ENCODE measurements at regions not wholly inside any gene's neighbourhood (a gene's known extent, or its start where the extent isn't known, plus 50 kb on each side); places are given as distances from the start of the nearest gene placed in this dataset.
"Not testable (repeated sequence)": the region's sequence is repeated elsewhere in the genome, so short reads cannot be mapped to it uniquely, and the experiment has no call there.

- H3K9ac ChIP-seq (ENCODE audit: low read length); H3K79me2 ChIP-seq (ENCODE audit: low read length); H3K4me3 ChIP-seq (ENCODE audit: low read length); H2AFZ ChIP-seq (ENCODE audit: low read length); H4K20me1 ChIP-seq (ENCODE audit: insufficient read depth, low read depth, low read length); H3K4me1 ChIP-seq (ENCODE audit: low read length); DNase-seq; H3K36me3 ChIP-seq (ENCODE audit: insufficient read depth, low read length); H3K9me3 ChIP-seq (ENCODE audit: low read length); H3K9me2 ChIP-seq (replicated peaks; ENCODE audit: insufficient read depth, low read length); H3K27me3 ChIP-seq (ENCODE audit: low read length); H3K4me2 ChIP-seq (ENCODE audit: low read depth, low read length, poor library complexity, severe bottlenecking); H3K27ac ChIP-seq (ENCODE audit: low read length): not testable (repeated sequence)
These were observed 593.9 kb upstream of the CDH10 start for GRCh38 chr5:25238720-25239119.

GRCh38 chr5:25224316-25224982 lies 579.7 kb upstream of the CDH10 start:
- Histone ChIP-seq H3K4me1 (ENCODE audit: low read length) (no peaks in the 10 kb centered on the region), H3K9me2 (replicated peaks; ENCODE audit: insufficient read depth, low read length) (no peaks in the 10 kb centered on the region), H4K20me1 (ENCODE audit: insufficient read depth, low read depth, low read length) (no peaks in the 10 kb centered on the region), H3K4me2 (ENCODE audit: low read depth, low read length, poor library complexity, severe bottlenecking) (no peak overlapping the region), H3K36me3 (ENCODE audit: insufficient read depth, low read length) (no peaks in the 10 kb centered on the region), H3K4me3 (ENCODE audit: low read length) (no peak overlapping the region), H3K79me2 (ENCODE audit: low read length) (no peaks in the 10 kb centered on the region), H3K27ac (ENCODE audit: low read length) (no peak overlapping the region), H3K27me3 (ENCODE audit: low read length) (no peaks in the 10 kb centered on the region), H2AFZ (ENCODE audit: low read length) (no peak overlapping the region), H3K9ac (ENCODE audit: low read length) (no peak overlapping the region), H3K9me3 (ENCODE audit: low read length) (no peaks in the 10 kb centered on the region; the same call in 1 of the 2 replicates)
- no peak for DNase-seq

GRCh38 chr5:25199902-25200301 lies 555.1 kb upstream of the CDH10 start:
- not testable (repeated sequence) for H2AFZ ChIP-seq (ENCODE audit: low read length); H3K9me3 ChIP-seq (ENCODE audit: low read length); H3K79me2 ChIP-seq (ENCODE audit: low read length); H3K4me1 ChIP-seq (ENCODE audit: low read length); H3K27ac ChIP-seq (ENCODE audit: low read length); H3K4me3 ChIP-seq (ENCODE audit: low read length); H3K9ac ChIP-seq (ENCODE audit: low read length); H3K36me3 ChIP-seq (ENCODE audit: insufficient read depth, low read length); H4K20me1 ChIP-seq (ENCODE audit: insufficient read depth, low read depth, low read length); DNase-seq; H3K4me2 ChIP-seq (ENCODE audit: low read depth, low read length, poor library complexity, severe bottlenecking); H3K27me3 ChIP-seq (ENCODE audit: low read length); H3K9me2 ChIP-seq (replicated peaks; ENCODE audit: insufficient read depth, low read length)

- H3K4me2 ChIP-seq (ENCODE audit: low read depth, low read length, poor library complexity, severe bottlenecking), result no peak overlapping the region
- H3K27ac ChIP-seq (ENCODE audit: low read length), result no peak overlapping the region
- no peak overlapping the region for H3K4me3 ChIP-seq (ENCODE audit: low read length)
- no peaks in the 10 kb centered on the region for H3K79me2 ChIP-seq (ENCODE audit: low read length)
- H3K27me3 ChIP-seq (ENCODE audit: low read length), result no peaks in the 10 kb centered on the region
- no peaks in the 10 kb centered on the region for H4K20me1 ChIP-seq (ENCODE audit: insufficient read depth, low read depth, low read length)
- no peak overlapping the region for H3K9ac ChIP-seq (ENCODE audit: low read length)
- DNase-seq, result no peak
- H2AFZ ChIP-seq (ENCODE audit: low read length), result no peak overlapping the region
- H3K9me2 ChIP-seq (replicated peaks; ENCODE audit: insufficient read depth, low read length), result no peaks in the 10 kb centered on the region
- peaks cover 14% of the 10 kb centered on the region; the same call in 1 of the 2 replicates for H3K9me3 ChIP-seq (ENCODE audit: low read length)
- H3K36me3 ChIP-seq (ENCODE audit: insufficient read depth, low read length), result no peaks in the 10 kb centered on the region
- no peaks in the 10 kb centered on the region for H3K4me1 ChIP-seq (ENCODE audit: low read length)
These were observed 545.8 kb upstream of the CDH10 start for GRCh38 chr5:25190521-25191000.

- H3K4me1 ChIP-seq (ENCODE audit: low read length), result no peaks in the 10 kb centered on the region
- H3K9ac ChIP-seq (ENCODE audit: low read length), result no peak overlapping the region
- no peak overlapping the region for H3K4me2 ChIP-seq (ENCODE audit: low read depth, low read length, poor library complexity, severe bottlenecking)
- H3K79me2 ChIP-seq (ENCODE audit: low read length), result no peaks in the 10 kb centered on the region
- H3K4me3 ChIP-seq (ENCODE audit: low read length), result no peak overlapping the region
- H2AFZ ChIP-seq (ENCODE audit: low read length), result no peak overlapping the region
- peaks cover 10% of the 10 kb centered on the region; the same call in 1 of the 2 replicates for H3K9me3 ChIP-seq (ENCODE audit: low read length)
- H3K27ac ChIP-seq (ENCODE audit: low read length), result no peak overlapping the region
- no peak for DNase-seq
- no peaks in the 10 kb centered on the region for H3K9me2 ChIP-seq (replicated peaks; ENCODE audit: insufficient read depth, low read length)
- no peaks in the 10 kb centered on the region for H3K27me3 ChIP-seq (ENCODE audit: low read length)
- H3K36me3 ChIP-seq (ENCODE audit: insufficient read depth, low read length), result no peaks in the 10 kb centered on the region
- no peaks in the 10 kb centered on the region for H4K20me1 ChIP-seq (ENCODE audit: insufficient read depth, low read depth, low read length)
These were observed 536.5 kb upstream of the CDH10 start for GRCh38 chr5:25181249-25181648.

- DNase-seq; H2AFZ ChIP-seq (ENCODE audit: low read length); H3K27ac ChIP-seq (ENCODE audit: low read length); H3K4me1 ChIP-seq (ENCODE audit: low read length); H3K9me3 ChIP-seq (ENCODE audit: low read length); H3K4me2 ChIP-seq (ENCODE audit: low read depth, low read length, poor library complexity, severe bottlenecking); H3K36me3 ChIP-seq (ENCODE audit: insufficient read depth, low read length); H3K9ac ChIP-seq (ENCODE audit: low read length); H3K79me2 ChIP-seq (ENCODE audit: low read length); H4K20me1 ChIP-seq (ENCODE audit: insufficient read depth, low read depth, low read length); H3K4me3 ChIP-seq (ENCODE audit: low read length); H3K27me3 ChIP-seq (ENCODE audit: low read length); H3K9me2 ChIP-seq (replicated peaks; ENCODE audit: insufficient read depth, low read length): not testable (repeated sequence)
These were observed 517.8 kb upstream of the CDH10 start for GRCh38 chr5:25162616-25163015.

GRCh38 chr5:25160891-25161290 lies 516.1 kb upstream of the CDH10 start:
- no peak overlapping the region for H3K27ac ChIP-seq (ENCODE audit: low read length)
- H4K20me1 ChIP-seq (ENCODE audit: insufficient read depth, low read depth, low read length), result no peaks in the 10 kb centered on the region
- H3K4me3 ChIP-seq (ENCODE audit: low read length), result no peak overlapping the region
- H2AFZ ChIP-seq (ENCODE audit: low read length), result peak overlapping the region; percentile 43; the same call in 1 of the 2 replicates
- H3K9ac ChIP-seq (ENCODE audit: low read length), result no peak overlapping the region
- H3K9me2 ChIP-seq (replicated peaks; ENCODE audit: insufficient read depth, low read length), result no peaks in the 10 kb centered on the region
- H3K79me2 ChIP-seq (ENCODE audit: low read length), result no peaks in the 10 kb centered on the region
- H3K27me3 ChIP-seq (ENCODE audit: low read length), result no peaks in the 10 kb centered on the region
- H3K9me3 ChIP-seq (ENCODE audit: low read length), result peaks cover 2% of the 10 kb centered on the region; the same call in 1 of the 2 replicates
- no peak for DNase-seq
- H3K4me1 ChIP-seq (ENCODE audit: low read length), result no peaks in the 10 kb centered on the region
- H3K4me2 ChIP-seq (ENCODE audit: low read depth, low read length, poor library complexity, severe bottlenecking), result no peak overlapping the region
- H3K36me3 ChIP-seq (ENCODE audit: insufficient read depth, low read length), result no peaks in the 10 kb centered on the region

- no peaks in the 10 kb centered on the region for H4K20me1 ChIP-seq (ENCODE audit: insufficient read depth, low read depth, low read length)
- no peak overlapping the region for H3K27ac ChIP-seq (ENCODE audit: low read length)
- peaks cover 6% of the 10 kb centered on the region; the same call in 1 of the 2 replicates for H3K9me3 ChIP-seq (ENCODE audit: low read length)
These were observed 506.0 kb upstream of the CDH10 start for GRCh38 chr5:25150819-25151218.

More at GRCh38 chr5:25150819-25151218, 506.0 kb upstream of the CDH10 start:
- Histone ChIP-seq H3K9me2 (replicated peaks; ENCODE audit: insufficient read depth, low read length) (no peaks in the 10 kb centered on the region), H3K4me2 (ENCODE audit: low read depth, low read length, poor library complexity, severe bottlenecking) (no peak overlapping the region), H3K9ac (ENCODE audit: low read length) (no peak overlapping the region), H2AFZ (ENCODE audit: low read length) (no peak overlapping the region), H3K4me1 (ENCODE audit: low read length) (no peaks in the 10 kb centered on the region), H3K36me3 (ENCODE audit: insufficient read depth, low read length) (no peaks in the 10 kb centered on the region), H3K79me2 (ENCODE audit: low read length) (no peaks in the 10 kb centered on the region), H3K27me3 (ENCODE audit: low read length) (no peaks in the 10 kb centered on the region), H3K4me3 (ENCODE audit: low read length) (no peak overlapping the region)
- no peak for DNase-seq
